ENCODE measurements at regions not wholly inside any gene's neighbourhood (a gene's known extent, or its start where the extent isn't known, plus 50 kb on each side); places are given as distances from the start of the nearest gene placed in this dataset.

GRCh38 chr5:4837489-4838058, 302.6 kb upstream of the ADAMTS16 start:
- no peak for TF ChIP-seq POLR2A (IDR thresholded peaks at IDR 0.05)
- TF ChIP-seq CTCF (IDR thresholded peaks at IDR 0.05), result no peak
- no peak for TF ChIP-seq EP300 (IDR thresholded peaks at IDR 0.05)
- TF ChIP-seq POLR2AphosphoS5 (IDR thresholded peaks at IDR 0.05), result no peak
